Stimulated activated CD8-positive, alpha-beta memory T cell treated with anti-CD3 and anti-CD28 coated beads, Interleukin-15, amount 100 ng/mL, for 24 hours (primary cell): ENCODE measurements at regions not wholly inside any gene's neighbourhood (a gene's known extent, or its start where the extent isn't known, plus 50 kb on each side); places are given as distances from the start of the nearest gene placed in this dataset.

Experiments
- DNase-seq: peaks from one replicate; pipeline ENCODE4 v3.0.0-alpha.2; 2020; ENCODE audit warnings: low read depth

DNA sequence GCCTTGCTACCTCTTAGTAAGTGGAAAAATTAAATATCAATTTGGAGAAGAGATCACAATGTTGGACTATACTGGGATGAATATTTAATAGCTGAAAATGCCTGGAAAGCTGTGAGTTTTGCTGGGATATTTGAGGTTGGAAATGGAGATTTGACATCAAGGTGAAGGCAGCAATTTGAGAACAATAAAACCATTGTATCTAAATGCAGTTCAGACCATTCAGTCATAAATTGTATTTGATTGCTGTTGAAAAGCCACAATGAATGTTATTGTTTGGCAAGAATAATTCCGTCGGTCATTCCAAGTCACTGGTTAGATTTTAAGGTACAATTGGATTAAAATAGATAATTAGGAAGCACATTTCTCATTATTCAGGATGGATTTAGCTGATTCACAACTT is 325.6 kb downstream of the HRH4 start:
- DNase-seq = no peak

GRCh38 chr18:24790347-24790746 is 329.9 kb downstream of the HRH4 start:
- DNase-seq = no peak

DNA sequence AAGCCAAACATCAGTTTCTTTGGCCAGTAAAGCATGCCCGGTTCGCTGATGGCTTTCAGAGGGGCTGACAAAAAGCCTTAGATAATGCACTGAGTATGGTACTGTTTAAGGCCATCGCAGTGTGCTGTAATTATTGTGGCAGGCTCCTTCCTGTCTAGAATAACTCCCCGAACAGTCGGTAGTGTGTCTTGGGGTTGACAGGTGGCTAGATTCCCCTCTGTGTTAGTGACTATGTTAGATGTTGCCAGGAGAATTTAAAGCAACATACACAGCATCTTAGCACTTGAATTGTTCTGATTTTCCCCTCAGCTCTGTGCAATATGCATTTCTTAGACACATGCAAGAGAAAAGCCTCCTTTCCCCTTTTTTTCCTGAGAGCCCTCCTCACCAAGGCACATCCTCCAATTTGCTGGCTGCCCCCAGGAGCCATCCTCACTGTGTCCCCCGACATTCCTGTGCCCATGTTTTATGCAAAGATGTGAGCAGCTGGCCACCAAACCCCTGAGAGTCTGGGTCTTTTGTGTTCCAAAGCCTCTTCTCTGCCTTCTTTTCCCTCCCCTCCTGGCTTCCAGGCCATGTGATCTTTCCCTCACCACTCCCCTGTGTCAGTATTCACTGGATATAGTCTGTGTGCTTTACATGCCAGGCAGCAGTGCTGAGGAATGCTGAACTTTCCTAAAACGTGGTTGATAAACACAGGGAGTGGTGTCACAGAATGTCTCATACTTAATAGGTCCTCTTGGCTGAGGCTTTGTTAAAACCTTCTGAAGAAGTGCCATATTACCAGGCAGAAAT is 331.5 kb downstream of the HRH4 start:
- DNase-seq = no peak

DNA sequence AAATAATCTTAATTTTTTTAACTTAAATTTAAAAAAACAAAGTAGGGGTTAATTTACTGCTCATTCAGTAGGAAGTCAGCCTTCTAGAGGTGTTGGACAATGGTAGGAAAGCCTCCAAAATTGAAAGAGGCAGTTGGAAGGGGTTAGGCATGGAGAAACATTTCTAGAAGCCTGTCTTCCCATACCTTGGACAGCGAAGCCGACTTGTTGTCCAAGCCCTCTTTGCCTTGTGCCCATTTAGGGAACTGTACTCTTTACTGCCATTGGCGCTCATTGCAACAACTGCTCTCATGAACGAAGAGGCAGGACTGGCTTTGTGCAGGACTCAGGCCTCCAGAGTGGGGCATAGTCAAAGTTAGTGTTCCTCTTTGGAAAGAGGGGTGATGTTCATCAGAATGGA is 333.3 kb downstream of the HRH4 start:
- DNase-seq = no peak

- no peak for DNase-seq
Measured at GRCh38 chr18:24795129-24795528, 334.7 kb downstream of the HRH4 start.

- no peak for DNase-seq
Measured at GRCh38 chr18:24797981-24798380, 337.5 kb downstream of the HRH4 start.

GRCh38 chr18:24799176-24799575 is 338.7 kb downstream of the HRH4 start:
- DNase-seq = no peak

DNA sequence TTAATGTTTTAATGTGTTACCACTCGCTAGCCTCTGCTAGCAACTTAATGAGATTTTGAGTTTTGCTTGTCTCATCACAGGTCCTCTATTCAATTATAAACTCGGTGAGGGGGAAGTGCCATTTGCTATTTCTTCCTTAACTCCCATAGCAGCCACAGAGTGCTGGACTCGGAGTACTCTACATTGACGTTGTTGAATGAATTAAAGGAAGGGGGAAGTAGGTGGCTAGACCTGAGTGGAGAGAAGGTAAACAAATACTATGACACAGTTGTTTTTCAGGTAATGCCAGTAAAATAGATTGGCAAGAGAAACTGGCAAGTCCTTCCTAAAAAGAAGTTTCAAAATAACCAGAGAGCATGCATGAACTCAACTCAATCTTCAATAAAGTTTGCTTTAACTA is 339.3 kb downstream of the HRH4 start:
- DNase-seq = no peak

GRCh38 chr18:24801001-24801400 is 340.6 kb downstream of the HRH4 start:
- no peak for DNase-seq

DNA sequence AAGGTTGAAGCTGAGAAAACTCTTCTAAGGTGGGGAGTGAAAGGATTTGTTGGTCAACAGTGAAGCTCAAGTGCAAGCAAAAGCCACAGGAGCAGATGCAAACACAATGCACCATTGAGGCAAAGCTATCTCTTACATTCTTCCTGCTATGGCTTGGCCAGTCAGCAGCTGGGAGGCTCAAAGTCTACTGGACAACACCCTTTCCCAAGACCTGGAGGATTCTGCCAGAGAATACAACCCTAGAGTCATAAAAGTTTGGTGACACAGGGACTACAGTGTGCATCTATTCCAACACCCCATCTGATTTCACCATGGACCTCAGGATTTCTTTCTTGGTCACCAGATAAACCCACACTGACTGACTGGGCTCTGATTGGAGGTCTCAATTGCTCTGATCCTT is 342.0 kb downstream of the HRH4 start:
- no peak for DNase-seq

GRCh38 chr18:24805156-24805555 is 344.7 kb downstream of the HRH4 start:
- DNase-seq = no peak

DNA sequence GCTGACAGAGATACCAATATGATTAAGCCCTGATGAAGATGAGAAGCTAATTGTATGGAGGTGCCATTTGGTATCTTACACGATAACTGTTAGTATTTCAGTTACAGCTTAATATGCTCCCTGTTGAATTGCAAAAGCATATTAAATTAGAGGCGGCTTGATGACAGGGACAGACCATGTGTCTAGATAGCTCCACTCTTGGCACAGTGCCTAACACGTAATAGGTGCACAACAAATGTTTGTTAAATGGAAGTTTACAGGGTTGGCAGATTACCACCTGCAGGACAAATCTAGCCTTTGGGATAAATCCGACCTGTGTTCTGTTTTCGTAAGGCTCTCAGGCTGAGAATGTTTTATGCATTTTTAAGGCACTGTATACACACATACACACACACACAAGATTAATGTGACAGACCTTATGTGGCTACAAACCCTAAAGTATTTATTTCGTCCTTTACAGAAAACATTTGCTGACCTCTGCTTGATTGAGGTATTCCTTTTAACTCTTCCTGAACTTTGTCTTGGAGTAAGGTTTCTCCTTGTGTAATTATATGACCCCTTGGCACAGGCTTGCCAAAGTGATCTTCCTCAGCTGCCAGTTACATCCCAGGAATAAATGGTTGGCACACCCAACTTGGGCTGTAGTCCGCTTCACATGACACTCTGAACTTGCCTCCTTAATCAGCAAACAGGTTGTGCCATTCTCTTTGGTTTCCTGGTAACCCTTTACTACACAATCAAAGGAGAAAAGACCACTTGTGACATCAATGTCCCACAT is 348.9 kb downstream of the HRH4 start:
- no peak for DNase-seq

DNA sequence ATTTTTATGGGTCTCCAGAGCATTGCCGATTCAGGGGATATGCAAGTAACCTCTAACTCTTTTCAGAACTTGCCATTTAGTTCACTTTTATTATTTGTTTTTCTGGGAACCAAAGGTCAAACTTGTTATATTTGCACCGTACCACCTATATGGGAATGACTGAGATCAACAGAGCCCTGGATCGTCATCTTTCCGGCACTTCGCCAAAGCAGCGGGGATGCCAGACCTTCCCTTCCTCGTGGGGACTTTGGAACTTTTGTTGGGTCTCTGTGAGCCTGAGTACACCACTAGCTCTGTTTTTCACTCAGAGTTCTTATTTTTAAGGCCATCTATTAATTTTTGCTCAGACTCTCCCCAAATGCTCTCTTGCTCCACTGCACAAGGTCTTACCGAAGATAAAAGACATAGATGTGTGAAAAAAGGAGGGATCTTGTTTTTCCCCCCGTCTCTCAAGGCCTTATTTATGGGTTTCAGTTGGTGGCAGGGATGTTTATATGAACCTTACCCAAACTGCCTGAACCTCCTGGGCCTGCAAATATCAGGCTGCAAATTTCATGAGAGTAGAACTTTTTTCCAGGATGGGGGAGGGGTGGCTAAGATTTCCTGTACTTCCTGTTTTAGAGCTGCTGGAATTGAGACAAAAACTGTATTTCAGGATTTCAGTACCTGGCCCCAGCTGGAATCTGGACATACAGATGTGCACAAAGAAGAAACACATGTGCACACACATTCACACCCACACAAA is 350.3 kb downstream of the HRH4 start:
- no peak for DNase-seq

DNA sequence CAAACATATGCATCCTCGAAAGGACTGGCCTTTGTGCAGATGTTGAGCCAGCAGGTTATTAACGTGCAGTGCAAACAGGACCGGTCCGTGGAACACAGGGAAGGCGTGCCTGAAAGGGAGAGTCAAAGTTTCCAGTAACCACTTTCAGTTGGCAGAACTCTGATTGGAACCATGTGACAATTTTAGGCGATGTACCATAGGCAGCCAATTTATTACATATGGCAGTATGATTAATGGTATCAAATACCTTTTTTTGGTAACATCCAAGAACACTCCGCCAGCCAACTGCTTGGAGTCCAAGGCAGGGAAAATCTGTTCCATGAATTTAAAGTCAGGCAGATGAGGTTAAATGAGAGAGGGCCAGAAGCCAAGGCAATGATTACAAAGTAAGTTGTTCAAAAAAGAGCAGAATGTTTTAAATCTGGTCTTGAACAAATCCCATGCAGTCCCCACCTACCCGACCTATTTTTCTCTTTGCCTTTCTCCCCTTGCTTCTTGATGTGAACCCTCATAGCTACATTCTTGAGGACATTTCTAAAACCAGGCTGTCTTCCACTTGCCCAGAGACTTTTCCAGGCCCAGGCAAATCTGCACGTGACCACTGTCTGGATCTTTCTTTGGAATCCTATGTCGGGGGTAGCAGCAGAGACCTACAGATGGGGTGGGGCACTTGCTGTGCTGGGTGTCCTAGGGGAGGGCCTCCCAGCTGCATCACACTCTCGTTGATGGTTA is 351.7 kb downstream of the HRH4 start:
- no peak for DNase-seq

GRCh38 chr18:24814521-24814920 is 354.1 kb downstream of the HRH4 start:
- no peak for DNase-seq

- DNase-seq = no peak
Measured at GRCh38 chr18:24817150-24817549, 356.7 kb downstream of the HRH4 start.

- no peak for DNase-seq
Measured at GRCh38 chr18:24817587-24818371, 357.3 kb downstream of the HRH4 start.

- no peak for DNase-seq
Measured at GRCh38 chr18:24818441-24818840, 358.0 kb downstream of the HRH4 start.

DNA sequence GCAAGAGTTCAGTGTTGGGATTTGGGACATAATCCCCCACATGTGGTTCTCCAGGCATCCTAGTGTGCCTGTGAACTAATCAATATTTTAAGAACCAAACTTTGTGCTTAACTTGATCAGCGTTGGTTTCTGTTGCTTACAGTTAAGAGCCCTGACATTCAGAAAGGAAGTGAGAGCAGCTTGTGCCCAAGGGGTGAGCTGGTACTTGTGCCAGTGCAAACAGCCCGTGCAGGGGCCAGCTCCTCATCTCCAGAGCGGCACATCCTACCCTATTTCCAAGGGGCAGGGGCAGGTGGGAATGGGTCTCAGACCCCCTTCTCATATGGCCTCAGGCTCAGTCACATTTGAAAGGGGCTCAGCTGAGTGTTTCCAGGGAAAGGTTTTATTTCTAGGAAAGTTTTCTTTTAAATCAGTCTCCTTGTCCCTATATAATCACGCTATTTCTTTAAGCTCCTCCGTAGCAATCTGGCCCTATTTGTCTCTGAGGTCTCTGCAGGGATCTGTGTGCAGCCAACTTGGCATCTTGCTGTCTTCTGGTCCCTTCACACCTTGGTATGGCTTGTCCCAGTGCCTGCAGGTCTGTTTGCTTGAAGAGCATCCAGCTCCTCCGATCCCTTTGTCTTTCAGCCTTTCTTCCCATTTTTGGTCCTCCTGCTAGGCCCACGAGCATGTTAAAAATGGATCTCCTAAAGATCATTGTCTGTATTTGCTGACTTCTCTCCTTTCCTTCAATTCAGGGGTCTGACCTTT is 358.9 kb downstream of the HRH4 start:
- DNase-seq = no peak

- DNase-seq = no peak
Measured at GRCh38 chr18:24825397-24825796, 365.0 kb downstream of the HRH4 start.

DNA sequence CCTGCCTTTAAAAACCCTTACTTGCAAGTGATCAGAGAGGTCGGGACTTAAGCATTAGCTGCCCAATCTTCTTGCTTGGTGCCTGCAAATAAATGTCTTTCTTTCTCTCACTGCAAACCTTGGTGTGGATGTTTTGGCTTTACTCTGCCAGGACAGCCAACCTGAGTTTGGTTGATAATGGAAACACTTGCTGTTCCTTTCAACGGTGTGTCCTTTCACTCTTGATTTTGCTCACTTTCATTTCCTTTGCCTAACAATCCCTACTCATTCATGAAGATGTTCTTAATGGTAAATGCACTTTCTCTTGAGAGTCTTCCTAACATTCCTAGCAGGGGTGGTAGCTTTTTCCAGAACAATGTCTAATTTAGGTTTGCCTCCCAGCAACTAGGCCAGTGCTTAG is 366.2 kb downstream of the HRH4 start:
- no peak for DNase-seq
